H1 (cell line): ENCODE measurements at regions not wholly inside any gene's neighbourhood (a gene's known extent, or its start where the extent isn't known, plus 50 kb on each side); places are given as distances from the start of the nearest gene placed in this dataset.

Experiments used
- CTCF ChIA-PET: fragments of 300-600 bp; sonication (Branson Sonifier 250); formaldehyde crosslinking; loops from one replicate; lab custom pipeline; 2021; ENCODE audit not compliant: partially characterized antibody; lab: Charles Lee
- POLR2A ChIA-PET: fragments of 300-600 bp; sonication (Branson Sonifier 250); formaldehyde crosslinking; loops from one replicate; lab custom pipeline; 2021; ENCODE audit warnings: inconsistent platforms; ENCODE audit not compliant: partially characterized antibody; lab: Charles Lee
- DNase-seq, 2 experiments: peaks; one replicate each; pipeline versions ENCODE4 v3.0.0 to v3.0.0-alpha.2; 2010 to 2022; ENCODE audit warnings: low spot score in 2 of 2, low read depth in 1 of 2, mixed read lengths in 1 of 2
- FAIRE-seq: peaks from 2 replicates; lab custom pipeline; 2011; peaks lifted over from hg19 to GRCh38; lab: Jason Lieb, UNC
- H2AFZ ChIP-seq: 2 replicates; pipeline ENCODE4 v1.8.1; 2012; ENCODE audit warnings: low read length, inconsistent platforms
- H2AK5ac ChIP-seq: 2 replicates; pipeline ENCODE4 v1.6.1; 2013; ENCODE audit warnings: low read depth, low read length
- H2BK120ac ChIP-seq: replicated peaks from 2 replicates; pipeline ENCODE3; 2013; ENCODE audit warnings: low read depth, low read length, inconsistent platforms
- H2BK12ac ChIP-seq: 2 replicates; pipeline ENCODE4 v1.6.1; 2013; ENCODE audit warnings: low read depth, low read length
- H2BK15ac ChIP-seq: 2 replicates; pipeline ENCODE4 v1.6.1; 2013; ENCODE audit warnings: low read length
- H2BK20ac ChIP-seq: 2 replicates; pipeline ENCODE4 v1.6.1; 2013; ENCODE audit warnings: low read length
- H2BK5ac ChIP-seq: 2 replicates; pipeline ENCODE4 v1.6.1; 2013; ENCODE audit warnings: low read depth, low read length
- H3K14ac ChIP-seq: 2 replicates; pipeline ENCODE4 v1.6.1; 2013; ENCODE audit warnings: inconsistent platforms; ENCODE audit not compliant: insufficient read length
- H3K18ac ChIP-seq: 2 replicates; pipeline ENCODE4 v1.6.1; 2013; ENCODE audit warnings: low read length; ENCODE audit errors: extremely low read depth
- H3K23ac ChIP-seq: 2 replicates; pipeline ENCODE4 v1.6.1; 2013; ENCODE audit warnings: inconsistent platforms; ENCODE audit not compliant: insufficient read length
- H3K23me2 ChIP-seq: 2 replicates; pipeline ENCODE4 v1.6.1; 2013; ENCODE audit warnings: low read depth, low read length
- H3K27ac ChIP-seq: 2 replicates; pipeline ENCODE4 v1.6.1; 2011; ENCODE audit warnings: low read depth, low read length, inconsistent platforms
- H3K27me3 ChIP-seq, 4 experiments: replicated peaks in 1 of 4; 1 replicate in 1 of 4; 2 replicates in 3 of 4; pipeline versions ENCODE4 v1.6.1 to v1.8.1; 2011 to 2013; ENCODE audit warnings: low read length in 3 of 4, mild to moderate bottlenecking in 3 of 4, inconsistent platforms in 2 of 4, mixed read lengths in 2 of 4, moderate library complexity in 1 of 4; ENCODE audit not compliant: control insufficient read depth in 3 of 4, insufficient read depth in 3 of 4; ENCODE audit errors: extremely low read depth in 1 of 4
- H3K36me3 ChIP-seq, 4 experiments: 2 replicates each; pipeline versions ENCODE4 v1.6.1 to v1.8.1; 2011 to 2013; ENCODE audit warnings: mild to moderate bottlenecking in 4 of 4, low read length in 3 of 4, moderate library complexity in 2 of 4, control low read depth in 1 of 4, inconsistent platforms in 1 of 4; ENCODE audit not compliant: insufficient read depth in 4 of 4, control insufficient read depth in 2 of 4
- H3K4ac ChIP-seq: replicated peaks from 2 replicates; pipeline ENCODE3; 2013; ENCODE audit warnings: low read length, low read depth, mixed read lengths, inconsistent platforms; ENCODE audit not compliant: insufficient read length
- H3K4me1 ChIP-seq, 4 experiments: replicated peaks in 1 of 4; 1 replicate in 1 of 4; 2 replicates in 3 of 4; pipeline versions ENCODE4 v1.6.1 to v1.8.1; 2011 to 2013; ENCODE audit warnings: low read length in 3 of 4, inconsistent platforms in 2 of 4, mixed read lengths in 1 of 4; ENCODE audit not compliant: insufficient read depth in 4 of 4, control insufficient read depth in 3 of 4
- H3K4me2 ChIP-seq, 2 experiments: 2 replicates each; pipeline versions ENCODE4 v1.6.1 to v1.8.1; 2011 to 2013; ENCODE audit warnings: low read depth in 2 of 2, low read length in 2 of 2, control low read depth in 1 of 2, inconsistent platforms in 1 of 2, mild to moderate bottlenecking in 1 of 2; ENCODE audit not compliant: insufficient read depth in 1 of 2
- H3K4me3 ChIP-seq, 4 experiments: fragments of 200-600, 300-600 bp in 1 of 4; sonication (generic), shearing (Covaris generic), sonication (Bioruptor Twin) in 1 of 4; 2 replicates each; pipeline versions ENCODE4 v1.5.1 to v1.8.1; 2011 to 2016; ENCODE audit warnings: low read length in 4 of 4, low read depth in 3 of 4, control low read depth in 2 of 4, inconsistent platforms in 2 of 4, mild to moderate bottlenecking in 2 of 4, mixed read lengths in 1 of 4, moderate library complexity in 1 of 4; ENCODE audit not compliant: insufficient read depth in 2 of 4; ENCODE audit errors: extremely low read depth in 1 of 4
- H3K56ac ChIP-seq: replicated peaks from 2 replicates; pipeline ENCODE3; 2013; ENCODE audit warnings: low read depth, mild to moderate bottlenecking, mixed read lengths, low read length, inconsistent platforms; ENCODE audit not compliant: insufficient read length
- H3K79me1 ChIP-seq: 2 replicates; pipeline ENCODE4 v1.6.1; 2013; ENCODE audit warnings: low read depth, low read length, control low read depth
- H3K79me2 ChIP-seq, 2 experiments: 2 replicates each; pipeline versions ENCODE4 v1.6.1 to v1.8.1; 2012 to 2013; ENCODE audit warnings: low read length in 2 of 2, mild to moderate bottlenecking in 2 of 2, inconsistent platforms in 1 of 2; ENCODE audit not compliant: insufficient read depth in 2 of 2, control insufficient read depth in 1 of 2
- H3K9ac ChIP-seq, 4 experiments: replicated peaks in 1 of 4; 1 replicate in 1 of 4; 2 replicates in 3 of 4; pipeline versions ENCODE4 v1.6.1 to v1.8.1; 2011 to 2013; ENCODE audit warnings: low read depth in 3 of 4, low read length in 3 of 4, control low read depth in 2 of 4, mild to moderate bottlenecking in 2 of 4, moderate library complexity in 2 of 4, inconsistent platforms in 1 of 4; ENCODE audit errors: extremely low read depth in 1 of 4
- H3K9me3 ChIP-seq, 2 experiments: 2 replicates each; pipeline versions ENCODE4 v1.6.1 to v1.8.1; 2012 to 2013; ENCODE audit warnings: mild to moderate bottlenecking in 2 of 2, moderate library complexity in 2 of 2, control low read depth in 1 of 2, inconsistent platforms in 1 of 2, low read depth in 1 of 2, low read length in 1 of 2, mixed read lengths in 1 of 2; ENCODE audit not compliant: insufficient read depth in 2 of 2
- H4K20me1 ChIP-seq, 2 experiments: replicated peaks in 1 of 2; 2 replicates each; pipeline versions ENCODE3 to v1.8.1; 2011 to 2013; ENCODE audit warnings: inconsistent platforms in 2 of 2, low read length in 2 of 2, mild to moderate bottlenecking in 1 of 2; ENCODE audit not compliant: insufficient read depth in 2 of 2, control insufficient read depth in 1 of 2
- H4K5ac ChIP-seq: 2 replicates; pipeline ENCODE4 v1.6.1; 2013; ENCODE audit warnings: low read length, low read depth, mixed read lengths, inconsistent platforms; ENCODE audit not compliant: insufficient read length
- H4K8ac ChIP-seq: 2 replicates; pipeline ENCODE4 v1.8.0; 2013; ENCODE audit warnings: mild to moderate bottlenecking, moderate library complexity, low read length, inconsistent platforms; ENCODE audit not compliant: insufficient read depth; ENCODE audit errors: extremely low read depth
- H4K91ac ChIP-seq: replicated peaks from 2 replicates; pipeline ENCODE3; 2013; ENCODE audit warnings: low read length, mixed read lengths, inconsistent platforms; ENCODE audit not compliant: insufficient read length
- CREB1 ChIP-seq: IDR thresholded peaks from 2 replicates; pipeline ENCODE4 v1.6.1; 2012; ENCODE audit warnings: inconsistent platforms
- JUND ChIP-seq: IDR thresholded peaks from 2 replicates; pipeline ENCODE4 v1.6.1; 2011; ENCODE audit warnings: mild to moderate bottlenecking, improper control_type of control experiment, low read length
- RXRA ChIP-seq: IDR thresholded peaks from 2 replicates; pipeline ENCODE4 v1.6.1; 2011; ENCODE audit warnings: low read depth, mild to moderate bottlenecking, low read length, moderate library complexity; ENCODE audit not compliant: insufficient read depth
- SIX5 ChIP-seq: IDR thresholded peaks from 2 replicates; pipeline ENCODE4 v1.6.1; 2011; ENCODE audit warnings: mild to moderate bottlenecking, low read depth, low read length
- TBP ChIP-seq: IDR thresholded peaks from 2 replicates; pipeline ENCODE4 v1.6.1; 2011; ENCODE audit warnings: low read depth, low read length, improper control_type of control experiment
- WGBS, 2 experiments: shearing (Covaris generic) in 1 of 2; methylation state at CpG; one replicate each; pipeline versions ENCODE4 v1.1.6 to v1.1.7; 2013 to 2015; ENCODE audit warnings: low lambda C conversion rate in 2 of 2, mixed read lengths in 2 of 2, inconsistent platforms in 1 of 2, low coverage in 1 of 2, missing lambda C conversion rate in 1 of 2; ENCODE audit not compliant: insufficient replicate concordance in 2 of 2, insufficient coverage in 1 of 2, insufficient read length in 1 of 2; ENCODE audit errors: extremely low coverage in 1 of 2, missing lambda C conversion rate in 1 of 2; 5-methylcytosine and 5-hydroxymethylcytosine counted together
- TF ChIP-seq, protein P1 (sequence below), 3 experiments: IDR thresholded peaks; 1 replicate in 2 of 3; 2 replicates in 1 of 3; pipeline versions ENCODE4 v1.5.1 to v1.6.1; 2011; ENCODE audit warnings: low read length in 3 of 3, mild to moderate bottlenecking in 3 of 3, inconsistent platforms in 2 of 3, low read depth in 1 of 3, moderate library complexity in 1 of 3; ENCODE audit not compliant: insufficient read depth in 1 of 3; ENCODE audit errors: control extremely low read depth in 1 of 3

- no peaks in the 10 kb centered on the region for H3K9me3 ChIP-seq
- peak overlapping the region; percentile 48; the same call in 1 of the 2 replicates for H2AFZ ChIP-seq
- H4K8ac ChIP-seq = no peak overlapping the region
- H3K18ac ChIP-seq = no peak overlapping the region
- peaks cover 0 to 2% (median 0%) of the 10 kb centered on the region in 4 experiments; a peak in 2 of 7 replicates for H3K4me1 ChIP-seq
- no peak overlapping the region for H3K23ac ChIP-seq
- H4K5ac ChIP-seq = no peak overlapping the region
- no peaks in the 10 kb centered on the region for H3K79me1 ChIP-seq
- no peak overlapping the region for H2BK120ac ChIP-seq
- H2BK20ac ChIP-seq = no peak overlapping the region
- no peak overlapping the region for H3K27ac ChIP-seq
- no peak overlapping the region for H3K4ac ChIP-seq
- no peak overlapping the region for H2BK12ac ChIP-seq
- no peak overlapping the region for H2AK5ac ChIP-seq
- FAIRE-seq = peak; percentile 39
- H2BK15ac ChIP-seq = no peak overlapping the region
- no peak overlapping the region for H4K91ac ChIP-seq
- no peaks in the 10 kb centered on the region for H4K20me1 ChIP-seq
- no peaks in the 10 kb centered on the region for H3K79me2 ChIP-seq
- peak overlapping the region in 1 of 2 experiments; percentile 28; a peak in 1 of 4 replicates for H3K4me2 ChIP-seq
- ChIA-PET POLR2A (interaction anchor here (0.6 to 1.3 kb wide), 4 partner anchors 18 to 313 kb away, joined by 3 read pairs; no protein-coding TSS in a partner anchor), CTCF (interaction anchor here (0.6 to 6.2 kb wide), 38 partner anchors 9 to 386 kb away, joined by 3 to 59 read pairs (median 4); no protein-coding TSS in a partner anchor)
- no peaks in the 10 kb centered on the region for H3K23me2 ChIP-seq
- H3K56ac ChIP-seq = no peak overlapping the region
- no peak overlapping the region for H3K4me3 ChIP-seq
- peak; percentile 17 to 70 for DNase-seq
- no peak overlapping the region for H3K14ac ChIP-seq
- no peaks in the 10 kb centered on the region for H3K27me3 ChIP-seq
- 0 out of 2 replicates have a peak overlapping the region, but pooled peaks have one; percentile 17 for H2BK5ac ChIP-seq
- no peak overlapping the region for H3K9ac ChIP-seq
- 45% methylated on average over 9 of the region's 9 CpGs; no CpG with 5 or more reads in 1 of the 2 experiments for WGBS, 2 experiments
- no peaks in the 10 kb centered on the region for H3K36me3 ChIP-seq
- TF ChIP-seq RXRA (no peak), TBP (no peak), SIX5 (no peak), CREB1 (no peak), JUND (no peak)
- TF ChIP-seq, protein P1, sequence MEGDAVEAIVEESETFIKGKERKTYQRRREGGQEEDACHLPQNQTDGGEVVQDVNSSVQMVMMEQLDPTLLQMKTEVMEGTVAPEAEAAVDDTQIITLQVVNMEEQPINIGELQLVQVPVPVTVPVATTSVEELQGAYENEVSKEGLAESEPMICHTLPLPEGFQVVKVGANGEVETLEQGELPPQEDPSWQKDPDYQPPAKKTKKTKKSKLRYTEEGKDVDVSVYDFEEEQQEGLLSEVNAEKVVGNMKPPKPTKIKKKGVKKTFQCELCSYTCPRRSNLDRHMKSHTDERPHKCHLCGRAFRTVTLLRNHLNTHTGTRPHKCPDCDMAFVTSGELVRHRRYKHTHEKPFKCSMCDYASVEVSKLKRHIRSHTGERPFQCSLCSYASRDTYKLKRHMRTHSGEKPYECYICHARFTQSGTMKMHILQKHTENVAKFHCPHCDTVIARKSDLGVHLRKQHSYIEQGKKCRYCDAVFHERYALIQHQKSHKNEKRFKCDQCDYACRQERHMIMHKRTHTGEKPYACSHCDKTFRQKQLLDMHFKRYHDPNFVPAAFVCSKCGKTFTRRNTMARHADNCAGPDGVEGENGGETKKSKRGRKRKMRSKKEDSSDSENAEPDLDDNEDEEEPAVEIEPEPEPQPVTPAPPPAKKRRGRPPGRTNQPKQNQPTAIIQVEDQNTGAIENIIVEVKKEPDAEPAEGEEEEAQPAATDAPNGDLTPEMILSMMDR (IDR thresholded peaks at IDR 0.05; ENCODE audit: control extremely low read depth in 1 of 3, insufficient read depth in 1 of 3, low read depth in 1 of 3, low read length in 3 of 3) = peak; percentile 68 to 72 (median 69)
Measured at GRCh38 chr12:3964439-3964838, 91.2 kb upstream of the PARP11 start.
